ENCODE measurements at regions not wholly inside any gene's neighbourhood (a gene's known extent, or its start where the extent isn't known, plus 50 kb on each side); places are given as distances from the start of the nearest gene placed in this dataset.

- no peak for TF ChIP-seq CTCF (conservative IDR thresholded peaks at IDR 0.05; ENCODE audit: low read depth in 2 of 2)
- no peak for TF ChIP-seq POLR2AphosphoS5 (IDR thresholded peaks at IDR 0.05; ENCODE audit: low read depth)
- no peak for TF ChIP-seq EZH2phosphoT487 (IDR thresholded peaks at IDR 0.05; ENCODE audit: unreplicated experiment)
- TF ChIP-seq ETS1 (IDR thresholded peaks at IDR 0.05): no peak
- no peak for TF ChIP-seq EZH2 (IDR thresholded peaks at IDR 0.05; ENCODE audit: low read depth, unreplicated experiment)
- no peak for TF ChIP-seq JUNB (IDR thresholded peaks at IDR 0.05; ENCODE audit: unreplicated experiment)
- TF ChIP-seq CREB1 (CRISPR knock-in tag; IDR thresholded peaks at IDR 0.05; ENCODE audit: low read depth): no peak
- TF ChIP-seq REST (IDR thresholded peaks at IDR 0.05; ENCODE audit: unreplicated experiment): no peak
Observed at GRCh38 chr14:82035397-82035796, 501.7 kb upstream of the SEL1L start.

Data from GM23338 (cell line).